GM12872 (cell line): ENCODE measurements at regions not wholly inside any gene's neighbourhood (a gene's known extent, or its start where the extent isn't known, plus 50 kb on each side); places are given as distances from the start of the nearest gene placed in this dataset.

Experiments
- TF ChIP-seq, protein P1 (sequence below): IDR thresholded peaks from 3 replicates; pipeline ENCODE4 v1.5.1; 2011; ENCODE audit warnings: low read depth, mild to moderate bottlenecking, low read length, moderate library complexity; ENCODE audit not compliant: insufficient read depth

DNA sequence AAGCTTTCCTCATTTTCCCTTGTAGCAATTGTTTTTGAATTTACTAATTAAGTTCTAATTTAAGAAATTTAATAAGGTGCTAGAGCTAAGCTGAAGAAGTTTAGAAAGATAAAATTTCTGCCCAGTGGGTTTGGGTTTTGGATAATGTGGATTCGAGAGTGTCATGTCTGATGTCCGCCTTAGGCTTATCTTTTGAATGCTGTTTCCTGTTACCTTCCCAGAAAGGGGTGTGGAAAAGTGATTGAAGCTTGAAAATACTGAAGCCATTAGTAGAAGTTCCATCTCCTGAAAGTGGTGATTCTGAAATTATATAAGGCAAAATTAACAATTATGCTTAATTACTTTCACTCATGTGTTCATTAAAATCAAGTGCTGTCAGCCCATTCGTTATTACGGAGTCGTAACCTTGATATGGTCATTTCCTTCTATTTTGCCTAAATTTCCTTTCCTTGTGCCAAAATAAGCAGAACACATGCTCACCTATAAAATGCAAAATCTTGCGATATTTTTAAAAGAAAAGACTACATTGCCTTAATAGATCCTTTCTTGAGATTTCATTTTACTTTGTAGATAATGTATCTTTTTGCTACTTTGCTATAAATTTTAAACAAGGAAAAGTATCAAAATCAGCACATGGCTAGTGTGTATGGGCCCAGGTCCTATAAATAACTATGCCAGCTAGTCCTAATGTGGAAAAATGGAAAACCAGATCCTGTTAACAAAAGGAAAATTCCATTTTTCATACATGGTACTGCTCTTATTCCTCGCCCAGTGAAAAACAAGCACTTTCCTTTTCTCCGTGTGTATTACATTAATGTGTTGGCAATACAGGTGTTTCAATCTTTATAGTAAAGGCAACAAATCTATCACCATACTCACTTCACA is 97.3 kb downstream of the ICOS start:
- TF ChIP-seq, protein P1, sequence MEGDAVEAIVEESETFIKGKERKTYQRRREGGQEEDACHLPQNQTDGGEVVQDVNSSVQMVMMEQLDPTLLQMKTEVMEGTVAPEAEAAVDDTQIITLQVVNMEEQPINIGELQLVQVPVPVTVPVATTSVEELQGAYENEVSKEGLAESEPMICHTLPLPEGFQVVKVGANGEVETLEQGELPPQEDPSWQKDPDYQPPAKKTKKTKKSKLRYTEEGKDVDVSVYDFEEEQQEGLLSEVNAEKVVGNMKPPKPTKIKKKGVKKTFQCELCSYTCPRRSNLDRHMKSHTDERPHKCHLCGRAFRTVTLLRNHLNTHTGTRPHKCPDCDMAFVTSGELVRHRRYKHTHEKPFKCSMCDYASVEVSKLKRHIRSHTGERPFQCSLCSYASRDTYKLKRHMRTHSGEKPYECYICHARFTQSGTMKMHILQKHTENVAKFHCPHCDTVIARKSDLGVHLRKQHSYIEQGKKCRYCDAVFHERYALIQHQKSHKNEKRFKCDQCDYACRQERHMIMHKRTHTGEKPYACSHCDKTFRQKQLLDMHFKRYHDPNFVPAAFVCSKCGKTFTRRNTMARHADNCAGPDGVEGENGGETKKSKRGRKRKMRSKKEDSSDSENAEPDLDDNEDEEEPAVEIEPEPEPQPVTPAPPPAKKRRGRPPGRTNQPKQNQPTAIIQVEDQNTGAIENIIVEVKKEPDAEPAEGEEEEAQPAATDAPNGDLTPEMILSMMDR, result no peak

DNA sequence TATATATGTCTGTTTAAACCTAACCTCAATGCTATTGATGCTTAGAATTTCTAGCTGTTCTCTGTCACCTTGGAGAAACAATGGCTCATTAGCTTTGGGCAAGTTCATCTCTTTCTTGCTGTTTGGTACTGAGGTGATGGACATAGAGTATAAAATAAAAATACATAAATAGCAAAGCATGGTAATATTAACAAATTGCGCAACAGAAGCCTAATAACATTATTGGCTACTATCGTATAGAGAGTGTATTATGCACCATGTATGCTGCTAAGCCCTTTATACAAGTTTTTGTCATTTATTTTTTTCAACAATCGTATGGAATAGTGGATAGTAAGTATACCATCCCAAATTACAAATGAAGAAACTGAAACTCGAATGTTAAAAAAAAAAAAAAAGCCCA is 100.1 kb downstream of the ICOS start:
- TF ChIP-seq, protein P1, result no peak

DNA sequence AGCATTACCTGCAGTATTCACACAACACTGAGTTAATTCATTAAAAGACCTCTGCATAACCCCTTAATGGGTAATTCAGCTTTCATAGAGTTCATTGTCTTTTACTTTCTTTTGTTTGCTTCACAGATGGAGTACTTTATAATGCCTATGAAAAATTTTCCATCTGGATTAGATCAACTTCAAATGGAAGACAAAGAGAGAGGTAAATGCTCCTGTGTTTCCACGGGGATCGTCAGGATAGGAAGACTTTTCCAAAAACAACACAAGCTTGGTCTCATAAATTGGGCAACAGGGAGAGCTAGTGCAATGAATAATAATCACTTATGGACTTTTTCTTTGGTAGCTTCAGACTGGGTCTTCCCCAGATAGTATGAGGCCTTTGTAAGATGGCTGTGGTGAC is 100.7 kb downstream of the ICOS start:
- TF ChIP-seq, protein P1, result no peak

DNA sequence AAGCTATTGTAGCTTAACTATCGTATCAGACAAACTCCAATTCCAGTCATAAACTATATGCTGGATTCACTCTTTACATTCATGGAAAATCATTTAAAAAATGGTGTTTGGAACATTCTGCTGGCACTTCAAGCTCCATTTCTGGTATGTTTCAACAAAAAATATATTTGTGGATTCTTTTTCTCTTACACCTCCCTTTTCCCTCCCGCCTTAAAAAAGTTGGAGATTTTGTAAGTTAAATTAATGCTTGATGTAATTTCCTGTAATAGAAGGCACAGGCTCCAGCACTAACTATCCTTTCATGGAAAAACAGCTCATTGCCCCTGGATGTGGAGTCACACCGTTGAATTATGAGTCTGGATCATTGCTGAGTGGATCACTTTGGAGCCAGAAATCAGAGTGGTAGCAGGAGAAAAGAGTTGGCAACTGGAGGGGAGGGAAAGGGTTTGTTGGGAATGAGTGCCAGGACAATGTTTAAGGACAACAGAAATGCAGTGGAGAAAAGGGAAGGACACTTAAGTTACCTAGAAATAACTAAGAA is 102.8 kb downstream of the ICOS start:
- TF ChIP-seq, protein P1, result no peak

DNA sequence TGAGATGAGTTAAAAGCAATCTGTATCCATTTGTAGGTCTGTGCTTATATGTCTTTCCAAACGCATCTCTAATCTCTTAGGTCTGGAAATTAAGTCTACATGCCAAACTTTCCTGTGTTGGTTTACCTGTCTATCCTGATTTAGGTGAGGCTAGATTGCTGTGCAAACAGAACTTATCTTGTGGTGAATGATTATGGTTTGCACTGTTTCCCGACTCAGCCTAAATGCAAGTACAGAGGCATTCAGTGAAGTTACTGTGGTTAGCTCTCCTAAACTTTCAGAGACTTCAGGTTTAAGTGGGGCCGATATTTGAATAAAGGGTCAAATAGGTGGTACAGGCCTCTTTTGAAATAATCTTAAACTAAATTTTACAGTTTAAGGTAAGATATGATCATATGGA is 103.5 kb downstream of the ICOS start:
- TF ChIP-seq, protein P1, result no peak

DNA sequence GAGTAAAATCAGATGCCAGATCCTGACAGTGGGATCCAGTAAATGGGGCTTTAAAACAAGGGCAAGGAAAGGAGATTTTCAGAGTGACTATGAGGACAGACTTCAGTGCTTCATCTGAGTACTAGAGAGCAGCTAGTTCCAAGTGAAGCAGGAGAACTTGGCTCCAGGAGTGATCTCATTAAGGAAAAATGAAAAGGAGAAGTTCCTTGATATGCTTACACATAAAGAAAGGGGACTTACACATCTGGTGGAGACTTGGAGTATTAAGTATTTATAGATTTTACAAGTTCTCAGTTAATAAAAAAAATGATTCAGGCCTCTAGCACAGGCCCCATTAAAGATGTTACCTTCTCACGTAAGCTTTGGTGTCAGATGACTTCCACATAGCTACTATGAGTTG is 105.8 kb downstream of the ICOS start:
- TF ChIP-seq, protein P1, result no peak

DNA sequence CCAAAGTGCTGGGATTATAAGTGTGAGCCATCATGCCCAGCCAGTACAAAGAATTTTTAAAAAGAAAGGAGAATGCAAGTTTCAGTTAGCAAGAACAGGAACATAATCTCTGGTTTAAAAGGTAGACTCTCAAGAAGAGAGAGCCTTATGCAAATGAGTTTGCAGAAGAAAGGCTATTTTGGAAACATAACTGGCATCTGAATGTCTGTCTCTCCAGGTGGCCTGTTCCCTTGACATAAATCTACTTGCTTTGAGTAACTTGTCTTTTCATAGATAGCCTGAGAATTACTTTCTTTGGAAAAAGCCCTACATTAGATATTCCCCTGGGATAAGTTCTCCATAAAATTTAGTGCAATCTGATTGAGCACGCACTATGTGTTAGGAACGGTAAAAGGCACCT is 109.6 kb downstream of the ICOS start:
- TF ChIP-seq, protein P1, result no peak
